ENCODE measurements at regions not wholly inside any gene's neighbourhood (a gene's known extent, or its start where the extent isn't known, plus 50 kb on each side); places are given as distances from the start of the nearest gene placed in this dataset.

- no peak for DNase-seq (ENCODE audit: low read depth)
Measured at GRCh38 chr3:107969994-107970819, 120.6 kb downstream of the CD47 start.

GRCh38 chr3:107969525-107969924, 121.3 kb downstream of the CD47 start:
- no peak for DNase-seq (ENCODE audit: low read depth)

- DNase-seq (ENCODE audit: low read depth), result no peak
Measured at GRCh38 chr3:107966276-107966675, 124.6 kb downstream of the CD47 start.

- no peak for DNase-seq (ENCODE audit: low read depth)
Measured at GRCh38 chr3:107965136-107965655, 125.6 kb downstream of the CD47 start.

GRCh38 chr3:107963581-107963980, 127.2 kb downstream of the CD47 start:
- no peak for DNase-seq (ENCODE audit: low read depth)

GRCh38 chr3:107962946-107963345, 127.9 kb downstream of the CD47 start:
- no peak for DNase-seq (ENCODE audit: low read depth)

- no peak for DNase-seq (ENCODE audit: low read depth)
Measured at GRCh38 chr3:107962037-107962436, 128.8 kb downstream of the CD47 start.

GRCh38 chr3:107959550-107960154, 131.2 kb downstream of the CD47 start:
- no peak for DNase-seq (ENCODE audit: low read depth)

GRCh38 chr3:107958146-107958545, 132.7 kb downstream of the CD47 start:
- no peak for DNase-seq (ENCODE audit: low read depth)

- no peak for DNase-seq (ENCODE audit: low read depth)
Measured at GRCh38 chr3:107956991-107957900, 133.6 kb downstream of the CD47 start.

- DNase-seq (ENCODE audit: low read depth), result no peak
Measured at GRCh38 chr3:107954845-107955244, 136.0 kb downstream of the CD47 start.

- no peak for DNase-seq (ENCODE audit: low read depth)
Measured at GRCh38 chr3:107953722-107954121, 137.1 kb downstream of the CD47 start.

GRCh38 chr3:107951126-107951525, 139.7 kb downstream of the CD47 start:
- DNase-seq (ENCODE audit: low read depth), result no peak

GRCh38 chr3:107950417-107950816, 140.4 kb downstream of the CD47 start:
- DNase-seq (ENCODE audit: low read depth), result no peak

GRCh38 chr3:107949394-107949970, 141.3 kb downstream of the CD47 start:
- no peak for DNase-seq (ENCODE audit: low read depth)

GRCh38 chr3:107947203-107947602, 143.6 kb downstream of the CD47 start:
- DNase-seq (ENCODE audit: low read depth), result no peak

GRCh38 chr3:107946700-107947099, 144.1 kb downstream of the CD47 start:
- DNase-seq (ENCODE audit: low read depth), result no peak

- no peak for DNase-seq (ENCODE audit: low read depth)
Measured at GRCh38 chr3:107945417-107946094, 145.3 kb downstream of the CD47 start.

- no peak for DNase-seq (ENCODE audit: low read depth)
Measured at GRCh38 chr3:107943786-107944523, 146.9 kb downstream of the CD47 start.

GRCh38 chr3:107942951-107943749, 147.7 kb downstream of the CD47 start:
- no peak for DNase-seq (ENCODE audit: low read depth)
